Ascending aorta (tissue), 2 donors: ENCODE measurements at regions not wholly inside any gene's neighbourhood (a gene's known extent, or its start where the extent isn't known, plus 50 kb on each side); places are given as distances from the start of the nearest gene placed in this dataset.

Source experiments
- DNase-seq, 2 donors: peaks; one replicate each; pipeline ENCODE4 v3.0.0-alpha.2; 2019; ENCODE audit warnings: low spot score in 2 of 2
- H3K27ac ChIP-seq, 2 donors: fragments of 200-600 bp; sonication (generic); one replicate each; pipeline ENCODE4 v1.5.1; 2016 to 2017; ENCODE audit warnings: mild to moderate bottlenecking in 1 of 2
- H3K27me3 ChIP-seq: fragments of 200-600 bp; sonication (generic); one replicate; pipeline ENCODE4 v1.5.1; 2017
- H3K36me3 ChIP-seq, 2 donors: fragments of 200-600 bp; sonication (generic); one replicate each; pipeline ENCODE4 v1.5.1; 2016
- H3K4me1 ChIP-seq, 2 donors: fragments of 200-600 bp; sonication (generic); one replicate each; pipeline ENCODE4 v1.5.1; 2016 to 2017; ENCODE audit warnings: mild to moderate bottlenecking in 1 of 2
- H3K4me3 ChIP-seq, 2 donors: fragments of 200-600 bp; sonication (generic); one replicate each; pipeline ENCODE4 v1.5.1; 2016 to 2017; ENCODE audit warnings: mild to moderate bottlenecking in 1 of 2
- H3K9me3 ChIP-seq, 2 donors: fragments of 200-600 bp; sonication (generic); one replicate each; pipeline ENCODE4 v1.5.1; 2016
- CTCF ChIP-seq, 3 experiments: fragments of 200-600 bp in 2 of 3; fragments of 450-650 bp in 1 of 3; sonication (generic) in 2 of 3; IDR thresholded peaks; one replicate each; pipeline ENCODE4 v1.5.1; 2016 to 2019; ENCODE audit warnings: antibody characterized with exemption in 3 of 3, mild to moderate bottlenecking in 1 of 3, moderate library complexity in 1 of 3
- intact Hi-C: fragments of 100-400 bp; cut with DNase I; formaldehyde crosslinking; loops from one replicate; pipeline ENCODE4 v1.15.1; 2023

- intact Hi-C loops = no loop called here
- TF ChIP-seq CTCF (IDR thresholded peaks at IDR 0.05) = no peak
These were observed 144.2 kb upstream of the PAPPA start for GRCh38 chr9:116009420-116009819.

GRCh38 chr9:116015855-116016254, 137.7 kb upstream of the PAPPA start:
- no peak overlapping the region for H3K27ac ChIP-seq
- H3K4me1 ChIP-seq = no peaks in the 10 kb centered on the region
- H3K27me3 ChIP-seq = no peaks in the 10 kb centered on the region
- H3K36me3 ChIP-seq = no peaks in the 10 kb centered on the region
- no peaks in the 10 kb centered on the region for H3K9me3 ChIP-seq
- no peak overlapping the region for H3K4me3 ChIP-seq
- intact Hi-C loops = no loop called here
- no peak for DNase-seq
- TF ChIP-seq CTCF (IDR thresholded peaks at IDR 0.05) = no peak

More at GRCh38 chr9:116009420-116009819, 144.2 kb upstream of the PAPPA start:
- Histone ChIP-seq H3K27ac (no peak overlapping the region), H3K4me1 (no peaks in the 10 kb centered on the region), H3K9me3 (no peaks in the 10 kb centered on the region), H3K4me3 (no peak overlapping the region), H3K36me3 (no peaks in the 10 kb centered on the region), H3K27me3 (no peaks in the 10 kb centered on the region)
- DNase-seq = no peak

GRCh38 chr9:116020146-116020545, 133.4 kb upstream of the PAPPA start:
- H3K4me3 ChIP-seq = no peak overlapping the region
- H3K27ac ChIP-seq = no peak overlapping the region
- H3K27me3 ChIP-seq = no peaks in the 10 kb centered on the region
- no peaks in the 10 kb centered on the region for H3K36me3 ChIP-seq
- H3K9me3 ChIP-seq = no peaks in the 10 kb centered on the region
- intact Hi-C loops = no loop called here
- no peak for TF ChIP-seq CTCF (IDR thresholded peaks at IDR 0.05)
- no peak for DNase-seq
- H3K4me1 ChIP-seq = no peaks in the 10 kb centered on the region

- intact Hi-C loops = no loop called here
- H3K27me3 ChIP-seq = no peaks in the 10 kb centered on the region
- TF ChIP-seq CTCF (IDR thresholded peaks at IDR 0.05) = no peak
These were observed 132.8 kb upstream of the PAPPA start for GRCh38 chr9:116020801-116021200.

GRCh38 chr9:116027096-116027495, 126.5 kb upstream of the PAPPA start:
- DNase-seq = no peak
- Histone ChIP-seq H3K27me3 (no peaks in the 10 kb centered on the region), H3K9me3 (peaks cover 0 to 16% of the 10 kb centered on the region in 2 donors), H3K4me3 (no peak overlapping the region), H3K27ac (no peak overlapping the region), H3K4me1 (no peaks in the 10 kb centered on the region), H3K36me3 (no peaks in the 10 kb centered on the region)
- TF ChIP-seq CTCF (IDR thresholded peaks at IDR 0.05) = no peak
- intact Hi-C loops = no loop called here

More at GRCh38 chr9:116020801-116021200, 132.8 kb upstream of the PAPPA start:
- DNase-seq = no peak
- Histone ChIP-seq H3K27ac (no peak overlapping the region), H3K4me1 (no peaks in the 10 kb centered on the region), H3K36me3 (no peaks in the 10 kb centered on the region), H3K9me3 (no peaks in the 10 kb centered on the region), H3K4me3 (no peak overlapping the region)

GRCh38 chr9:116027511-116027910, 126.1 kb upstream of the PAPPA start:
- H3K4me1 ChIP-seq = no peaks in the 10 kb centered on the region
- H3K36me3 ChIP-seq = no peaks in the 10 kb centered on the region
- H3K4me3 ChIP-seq = no peak overlapping the region
- peaks cover 0 to 16% of the 10 kb centered on the region in 2 donors for H3K9me3 ChIP-seq
- no peak for DNase-seq
- no peaks in the 10 kb centered on the region for H3K27me3 ChIP-seq
- no peak for TF ChIP-seq CTCF (IDR thresholded peaks at IDR 0.05)
- no peak overlapping the region for H3K27ac ChIP-seq
- intact Hi-C loops = no loop called here
